ENCODE measurements at regions not wholly inside any gene's neighbourhood (a gene's known extent, or its start where the extent isn't known, plus 50 kb on each side); places are given as distances from the start of the nearest gene placed in this dataset.

DNA sequence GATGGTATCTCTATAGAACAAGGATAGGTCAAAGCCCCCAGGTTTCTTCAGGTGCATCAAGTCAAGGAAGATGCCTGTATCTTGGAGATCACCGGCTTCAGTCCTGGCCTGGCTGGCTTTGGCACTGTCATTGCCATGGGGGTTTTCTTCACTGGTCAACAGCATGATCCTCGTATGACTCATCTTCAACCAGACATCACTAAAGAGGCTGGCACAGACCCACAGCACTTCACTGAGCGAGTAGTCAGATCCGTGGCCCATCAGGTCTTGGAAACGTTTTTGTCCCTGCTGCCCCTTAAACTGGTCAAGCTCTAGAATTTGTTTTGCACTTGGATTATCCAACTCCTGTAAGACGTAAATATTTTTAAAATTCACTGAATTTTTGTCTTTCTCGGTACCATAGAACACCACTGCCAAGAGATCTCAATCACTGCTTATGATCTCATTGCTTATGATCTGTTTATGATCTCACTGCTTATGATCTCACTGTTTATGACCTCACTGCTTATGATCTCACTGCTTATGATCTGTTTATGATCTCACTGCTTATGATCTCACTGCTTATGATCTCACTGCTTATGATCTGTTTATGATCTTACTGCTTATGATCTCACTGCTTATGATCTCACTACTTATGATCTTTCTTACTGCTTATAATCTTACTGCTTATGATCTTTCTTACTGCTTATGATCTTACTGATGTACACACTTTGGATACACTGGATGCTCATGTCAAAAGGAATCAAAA, 135.2 kb downstream of the CYP26A1 start:
- Mint-ChIP-seq H3K9me3 (ENCODE audit: low read depth) (no peaks in the 10 kb centered on the region), H3K4me1 (no peaks in the 10 kb centered on the region), H3K36me3 (ENCODE audit: low read depth) (no peaks in the 10 kb centered on the region), H3K27me3 (no peaks in the 10 kb centered on the region), H3K27ac (no peak overlapping the region), H3K4me3 (no peak overlapping the region)
- CTCF ChIA-PET = no interaction called here
- intact Hi-C loops (cut with DNase I, micrococcal nuclease) = no loop called here
- DNase-seq (no peak), ATAC-seq (no peak)
- POLR2A ChIA-PET = no interaction called here

GRCh38 chr10:93211991-93212390, 138.3 kb downstream of the CYP26A1 start:
- intact Hi-C loops (cut with DNase I, micrococcal nuclease) = no loop called here
- ChIA-PET CTCF (no interaction called here), POLR2A (no interaction called here)
- Mint-ChIP-seq H3K27me3 (no peaks in the 10 kb centered on the region), H3K4me3 (no peak overlapping the region), H3K4me1 (no peaks in the 10 kb centered on the region), H3K27ac (no peak overlapping the region), H3K9me3 (ENCODE audit: low read depth) (no peaks in the 10 kb centered on the region), H3K36me3 (ENCODE audit: low read depth) (no peaks in the 10 kb centered on the region)
- DNase-seq (no peak), ATAC-seq (no peak)

GRCh38 chr10:93215312-93215711, 141.6 kb downstream of the CYP26A1 start:
- Mint-ChIP-seq H3K9me3 (ENCODE audit: low read depth) (no peaks in the 10 kb centered on the region), H3K27me3 (peaks cover 2% of the 10 kb centered on the region), H3K27ac (no peak overlapping the region), H3K4me1 (no peaks in the 10 kb centered on the region), H3K4me3 (no peak overlapping the region), H3K36me3 (ENCODE audit: low read depth) (no peaks in the 10 kb centered on the region)
- no peak for ATAC-seq
- POLR2A ChIA-PET = no interaction called here
- CTCF ChIA-PET = no interaction called here
- DNase-seq = no peak
- intact Hi-C loops (cut with DNase I, micrococcal nuclease) = no loop called here

DNA sequence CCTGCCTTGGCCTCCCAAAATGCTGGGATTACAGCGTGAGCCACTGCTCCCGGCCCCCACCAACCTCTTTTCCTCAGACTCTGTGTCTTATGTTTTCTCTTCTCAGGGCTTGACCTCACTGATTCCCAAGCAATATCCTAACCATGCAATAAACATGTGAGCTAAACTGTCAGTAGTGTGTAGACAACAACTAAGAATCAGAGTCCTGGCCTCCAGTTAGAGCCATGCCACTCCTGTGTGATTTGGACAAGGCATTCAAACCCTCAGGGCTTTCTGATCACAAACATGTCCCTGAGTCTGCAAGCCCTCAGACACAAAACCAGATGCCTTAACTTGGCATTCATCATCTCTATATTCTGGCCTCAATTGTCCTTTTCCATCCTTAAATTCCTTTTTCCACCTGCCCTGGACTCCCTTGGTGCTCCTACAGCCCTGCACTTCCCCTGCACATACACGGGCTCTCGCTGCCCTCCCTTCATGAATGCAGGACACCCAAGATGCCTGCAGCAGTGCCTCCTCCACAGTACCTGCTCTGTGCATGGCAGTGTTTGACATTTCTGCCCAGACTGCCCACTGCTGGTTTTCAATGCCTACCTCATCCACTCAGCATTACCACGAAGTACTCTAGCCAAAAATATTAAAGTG, 142.8 kb downstream of the CYP26A1 start:
- no peaks in the 10 kb centered on the region for H3K9me3 Mint-ChIP-seq (ENCODE audit: low read depth)
- H3K4me3 Mint-ChIP-seq = no peak overlapping the region
- H3K36me3 Mint-ChIP-seq (ENCODE audit: low read depth) = no peaks in the 10 kb centered on the region
- H3K27me3 Mint-ChIP-seq = peaks cover 2% of the 10 kb centered on the region
- DNase-seq (no peak), ATAC-seq (no peak)
- intact Hi-C loops (cut with DNase I, micrococcal nuclease) = no loop called here
- H3K4me1 Mint-ChIP-seq = no peaks in the 10 kb centered on the region
- ChIA-PET CTCF (no interaction called here), POLR2A (no interaction called here)
- no peak overlapping the region for H3K27ac Mint-ChIP-seq

DNA sequence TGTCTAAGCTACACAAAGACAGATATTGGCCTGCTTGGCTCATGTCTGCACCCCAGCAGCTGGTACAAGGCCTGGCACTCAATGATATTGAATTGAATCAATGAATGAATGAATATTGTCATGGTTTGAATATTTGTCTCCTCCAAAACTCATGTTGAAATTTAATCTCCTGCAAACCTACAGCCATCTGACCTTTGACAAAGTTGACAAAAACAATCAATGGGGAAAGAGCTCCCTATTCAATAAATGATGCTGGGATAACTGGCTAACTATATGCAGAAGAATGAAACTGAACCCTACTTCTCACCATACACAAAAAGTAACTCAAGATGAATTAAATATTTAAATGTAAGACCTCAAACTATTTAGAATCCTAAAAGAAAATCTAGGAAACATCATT, 144.7 kb downstream of the CYP26A1 start:
- intact Hi-C loops (cut with DNase I, micrococcal nuclease) = no loop called here
- H3K27me3 Mint-ChIP-seq = peaks cover 2% of the 10 kb centered on the region
- no peak overlapping the region for H3K4me3 Mint-ChIP-seq
- no peaks in the 10 kb centered on the region for H3K4me1 Mint-ChIP-seq
- H3K36me3 Mint-ChIP-seq (ENCODE audit: low read depth) = no peaks in the 10 kb centered on the region
- H3K27ac Mint-ChIP-seq = no peak overlapping the region
- no peaks in the 10 kb centered on the region for H3K9me3 Mint-ChIP-seq (ENCODE audit: low read depth)
- ATAC-seq (no peak), DNase-seq (no peak)
- ChIA-PET CTCF (no interaction called here), POLR2A (no interaction called here)

- ChIA-PET POLR2A (no interaction called here), CTCF (interaction anchor here (0.6 kb wide), 1 partner anchor 78 kb away, joined by 3 read pairs; no protein-coding TSS in a partner anchor)
- no peak for ATAC-seq
- intact Hi-C loops (cut with DNase I, micrococcal nuclease) = no loop called here
- DNase-seq = no peak
- Mint-ChIP-seq H3K4me1 (no peaks in the 10 kb centered on the region), H3K4me3 (no peak overlapping the region), H3K27me3 (peaks cover 2% of the 10 kb centered on the region), H3K9me3 (ENCODE audit: low read depth) (no peaks in the 10 kb centered on the region), H3K27ac (no peak overlapping the region), H3K36me3 (ENCODE audit: low read depth) (no peaks in the 10 kb centered on the region)
Observed at GRCh38 chr10:93219347-93219746, 145.7 kb downstream of the CYP26A1 start.

- ATAC-seq (no peak), DNase-seq (no peak)
- intact Hi-C loops (cut with DNase I, micrococcal nuclease) = no loop called here
- no peak overlapping the region for H3K4me3 Mint-ChIP-seq
- H3K4me1 Mint-ChIP-seq = no peaks in the 10 kb centered on the region
- no peaks in the 10 kb centered on the region for H3K9me3 Mint-ChIP-seq (ENCODE audit: low read depth)
- H3K27me3 Mint-ChIP-seq = peaks cover 2% of the 10 kb centered on the region
- no peak overlapping the region for H3K27ac Mint-ChIP-seq
- no peaks in the 10 kb centered on the region for H3K36me3 Mint-ChIP-seq (ENCODE audit: low read depth)
- CTCF ChIA-PET = interaction anchor here (1.0 kb wide), 1 partner anchor 23 kb away, joined by 3 read pairs; no protein-coding TSS in a partner anchor
- POLR2A ChIA-PET = no interaction called here
Observed at GRCh38 chr10:93220296-93221170, 146.8 kb downstream of the CYP26A1 start.

DNA sequence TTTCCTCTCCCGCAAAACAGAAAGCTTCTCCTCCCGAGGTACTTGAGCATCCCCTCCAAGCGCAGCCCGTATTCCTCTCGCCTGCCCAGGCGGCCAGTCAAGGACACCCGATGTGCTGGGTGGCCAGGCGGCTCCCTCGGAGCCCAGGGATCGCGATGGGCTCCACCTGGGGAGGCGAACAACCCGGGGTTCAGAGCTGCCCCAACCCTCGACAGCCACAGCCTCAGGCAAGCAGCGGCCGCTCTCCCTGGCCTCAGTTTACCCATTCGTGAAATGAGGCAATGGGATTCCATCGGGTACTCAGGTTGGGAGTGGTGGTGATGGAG, 147.4 kb downstream of the CYP26A1 start:
- POLR2A ChIA-PET = no interaction called here
- Mint-ChIP-seq H3K27ac (no peak overlapping the region), H3K36me3 (ENCODE audit: low read depth) (no peaks in the 10 kb centered on the region), H3K27me3 (peaks cover 4% of the 10 kb centered on the region), H3K4me3 (no peak overlapping the region), H3K4me1 (no peaks in the 10 kb centered on the region), H3K9me3 (ENCODE audit: low read depth) (no peaks in the 10 kb centered on the region)
- DNase-seq (no peak), ATAC-seq (no peak)
- intact Hi-C loops (cut with DNase I, micrococcal nuclease) = no loop called here
- CTCF ChIA-PET = interaction anchor here (1.0 to 1.2 kb wide), 2 partner anchors 23 to 144 kb away, joined by 3 read pairs; no protein-coding TSS in a partner anchor

DNA sequence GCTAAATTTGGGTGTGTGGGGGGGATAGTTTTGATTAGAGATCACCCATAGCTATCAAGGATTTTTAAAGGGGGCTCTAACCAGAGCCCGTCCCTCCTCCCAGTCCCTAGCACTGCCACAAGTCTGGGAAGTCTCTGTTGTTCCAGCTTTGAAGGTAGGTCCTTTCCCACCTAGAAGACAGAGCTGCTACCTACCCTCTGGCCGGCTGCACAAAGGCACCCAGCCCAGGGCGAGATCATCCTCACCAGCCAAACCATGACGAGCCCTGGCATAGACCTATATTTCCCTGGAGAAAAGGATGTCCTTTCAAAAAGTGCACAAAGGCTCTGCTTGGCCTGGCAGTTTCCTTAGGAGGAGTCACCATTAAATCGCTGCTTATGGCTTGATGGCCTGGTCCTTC, 147.8 kb downstream of the CYP26A1 start:
- POLR2A ChIA-PET = no interaction called here
- Mint-ChIP-seq H3K4me3 (no peak overlapping the region), H3K4me1 (no peaks in the 10 kb centered on the region), H3K27ac (no peak overlapping the region), H3K27me3 (peaks cover 4% of the 10 kb centered on the region), H3K36me3 (ENCODE audit: low read depth) (no peaks in the 10 kb centered on the region), H3K9me3 (ENCODE audit: low read depth) (no peaks in the 10 kb centered on the region)
- no peak for DNase-seq
- intact Hi-C loops (cut with DNase I, micrococcal nuclease) = no loop called here
- no peak for ATAC-seq
- CTCF ChIA-PET = interaction anchor here (0.6 to 1.2 kb wide), 5 partner anchors 24 to 330 kb away, joined by 3 to 5 read pairs (median 3); no protein-coding TSS in a partner anchor

GRCh38 chr10:93222211-93222754, 148.6 kb downstream of the CYP26A1 start:
- Mint-ChIP-seq H3K27me3 (peaks cover 4% of the 10 kb centered on the region), H3K36me3 (ENCODE audit: low read depth) (no peaks in the 10 kb centered on the region), H3K4me3 (no peak overlapping the region), H3K27ac (no peak overlapping the region), H3K4me1 (no peaks in the 10 kb centered on the region), H3K9me3 (ENCODE audit: low read depth) (no peaks in the 10 kb centered on the region)
- intact Hi-C loops (cut with DNase I, micrococcal nuclease) = no loop called here
- DNase-seq (no peak), ATAC-seq (no peak)
- POLR2A ChIA-PET = no interaction called here
- CTCF ChIA-PET = interaction anchor here (0.8 to 1.2 kb wide), 3 partner anchors 38 to 145 kb away, joined by 3 to 4 read pairs (median 3); no protein-coding TSS in a partner anchor

GRCh38 chr10:93222876-93223275, 149.2 kb downstream of the CYP26A1 start:
- DNase-seq (no peak), ATAC-seq (no peak)
- peaks cover 4% of the 10 kb centered on the region for H3K27me3 Mint-ChIP-seq
- intact Hi-C loops (cut with DNase I, micrococcal nuclease) = no loop called here
- POLR2A ChIA-PET = no interaction called here
- H3K27ac Mint-ChIP-seq = no peak overlapping the region
- no peaks in the 10 kb centered on the region for H3K4me1 Mint-ChIP-seq
- no peaks in the 10 kb centered on the region for H3K36me3 Mint-ChIP-seq (ENCODE audit: low read depth)
- no peaks in the 10 kb centered on the region for H3K9me3 Mint-ChIP-seq (ENCODE audit: low read depth)
- no peak overlapping the region for H3K4me3 Mint-ChIP-seq
- CTCF ChIA-PET = interaction anchor here (1.0 to 1.2 kb wide), 2 partner anchors 18 to 39 kb away, joined by 3 read pairs; no protein-coding TSS in a partner anchor
